HG03025 (cell line): ENCODE measurements at regions not wholly inside any gene's neighbourhood (a gene's known extent, or its start where the extent isn't known, plus 50 kb on each side); places are given as distances from the start of the nearest gene placed in this dataset.

Source experiments
- ATAC-seq: cut with Tn5 transposase; IDR thresholded peaks from one replicate; pipeline ENCODE4 v1.9.1; 2021; ENCODE audit warnings: mild to moderate bottlenecking, moderate library complexity; ENCODE audit not compliant: unreplicated experiment, low FRiP score

DNA sequence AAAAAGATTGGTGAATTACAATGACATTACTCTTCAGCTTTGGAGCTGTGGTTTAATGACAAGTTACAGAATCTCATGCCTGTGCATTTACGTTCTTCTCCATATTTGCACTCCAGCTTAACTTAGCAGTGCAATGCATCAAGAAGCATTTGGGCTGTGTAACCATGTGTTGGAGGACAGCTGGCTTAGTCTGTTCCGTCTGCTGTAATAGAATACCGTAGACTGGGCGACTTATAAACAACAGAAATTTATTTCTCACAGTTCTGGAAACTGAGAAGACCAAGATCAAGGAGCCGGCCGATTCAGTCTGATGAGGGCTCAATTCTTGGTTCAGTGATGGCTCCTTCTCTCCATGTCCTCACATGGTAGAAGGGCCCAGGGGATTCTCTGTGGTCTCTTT lies 943.5 kb downstream of the BCL11B start:
- no peak for ATAC-seq

- ATAC-seq, result no peak
These were observed 937.8 kb downstream of the BCL11B start for GRCh38 chr14:98334186-98334585.

- no peak for ATAC-seq
These were observed 930.8 kb downstream of the BCL11B start for GRCh38 chr14:98341211-98341610.

GRCh38 chr14:98345161-98345560 lies 926.8 kb downstream of the BCL11B start:
- no peak for ATAC-seq

GRCh38 chr14:98347686-98348085 lies 924.3 kb downstream of the BCL11B start:
- ATAC-seq, result no peak

GRCh38 chr14:98348505-98348904 lies 923.5 kb downstream of the BCL11B start:
- no peak for ATAC-seq

- no peak for ATAC-seq
These were observed 921.8 kb downstream of the BCL11B start for GRCh38 chr14:98350213-98350612.

- ATAC-seq, result no peak
These were observed 907.0 kb downstream of the BCL11B start for GRCh38 chr14:98364961-98365360.

DNA sequence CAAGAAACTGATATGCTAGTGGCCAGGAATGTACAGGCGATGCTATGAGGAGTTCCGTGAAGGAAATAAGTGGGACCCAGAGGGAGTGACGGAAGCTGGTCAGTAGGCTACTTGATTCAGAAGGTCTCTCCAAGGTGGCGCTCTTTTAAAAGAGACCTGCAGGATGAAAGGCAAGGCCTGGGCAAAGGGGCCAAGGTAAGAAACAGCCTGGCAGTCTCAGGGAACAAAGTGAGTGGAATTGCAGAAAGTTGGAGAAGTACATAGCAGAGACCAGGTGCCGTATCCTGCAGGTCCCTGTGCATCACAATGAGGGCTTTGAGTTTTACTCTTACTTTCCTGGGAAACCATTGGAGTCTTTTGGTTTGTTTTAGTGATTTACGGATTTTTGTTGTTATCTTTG lies 905.6 kb downstream of the BCL11B start:
- no peak for ATAC-seq

DNA sequence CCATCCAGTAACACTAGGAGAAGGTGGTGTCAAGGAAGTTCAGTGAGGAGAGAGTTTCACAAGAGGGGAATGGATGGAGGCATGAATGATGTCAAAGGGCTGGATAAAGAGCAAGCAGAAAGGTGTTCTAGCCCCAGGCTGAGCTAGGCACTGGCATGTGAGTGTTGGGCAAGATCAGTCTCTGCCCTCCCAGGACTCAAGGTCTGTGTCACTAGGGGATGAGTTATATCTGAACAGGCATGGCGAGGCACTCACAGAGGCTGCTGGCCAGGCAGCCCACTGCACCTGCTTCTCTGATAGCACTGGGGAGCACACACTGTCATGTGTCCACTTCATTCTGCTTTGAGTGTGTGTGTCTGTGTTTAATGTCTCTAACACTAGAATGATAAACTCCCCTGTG lies 903.8 kb downstream of the BCL11B start:
- no peak for ATAC-seq

DNA sequence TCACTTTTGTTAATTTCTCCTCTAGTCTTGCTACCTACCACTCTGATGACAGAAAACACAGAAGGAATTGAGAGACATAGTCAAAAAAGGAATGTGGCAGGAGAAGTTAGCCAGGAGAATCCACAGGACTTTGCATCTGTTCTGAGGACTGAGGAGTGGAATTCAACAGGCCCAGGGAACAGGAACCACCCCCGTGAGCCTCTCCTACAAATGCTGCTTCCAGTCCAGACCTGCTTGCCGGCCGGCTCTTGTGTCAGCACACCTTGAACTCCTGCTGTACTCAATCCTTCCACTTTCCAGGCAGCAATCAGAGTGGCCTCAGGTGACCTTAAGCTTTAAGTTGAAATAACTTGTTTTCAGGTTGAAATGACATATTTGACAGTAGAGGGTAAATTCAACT lies 903.1 kb downstream of the BCL11B start:
- no peak for ATAC-seq

GRCh38 chr14:98369344-98369743 lies 902.7 kb downstream of the BCL11B start:
- ATAC-seq, result no peak

DNA sequence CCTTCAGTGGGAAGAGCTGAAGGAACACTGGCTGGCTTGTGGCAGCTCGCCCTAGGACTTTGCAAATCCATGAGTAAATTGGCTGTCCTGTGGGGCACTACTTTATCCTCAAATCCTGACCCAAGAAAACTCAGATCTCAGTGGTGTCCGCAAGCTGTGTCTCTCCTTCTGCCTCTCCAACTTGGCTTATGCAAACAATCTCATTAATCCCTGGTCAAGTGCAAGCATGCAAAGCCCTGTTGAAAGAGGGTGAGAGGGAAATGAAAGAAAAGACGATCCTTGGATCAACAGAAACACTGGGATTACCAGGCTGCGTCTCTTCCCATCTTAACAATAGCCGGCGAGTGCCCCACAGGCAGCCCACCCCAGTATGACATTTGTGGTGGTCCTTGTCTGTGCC lies 901.6 kb downstream of the BCL11B start:
- ATAC-seq, result no peak

DNA sequence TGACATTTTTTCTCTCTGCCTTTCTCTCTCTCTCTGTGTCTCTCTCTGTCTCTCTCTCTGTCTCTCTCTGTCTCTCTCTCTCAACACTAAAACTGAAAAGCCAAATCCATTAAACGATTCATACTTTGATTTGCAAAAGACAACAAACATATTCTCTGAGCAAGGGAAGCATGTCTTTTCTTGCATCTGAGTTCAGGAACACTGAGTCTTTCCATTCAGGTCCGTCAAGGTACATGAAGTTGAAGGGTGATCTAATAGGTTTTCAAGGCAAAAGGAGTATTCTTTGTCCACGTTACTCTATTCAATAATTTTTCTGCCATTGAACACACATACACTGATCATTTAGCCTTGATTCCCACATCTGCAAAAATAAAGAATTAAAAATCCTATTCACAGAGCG lies 900.9 kb downstream of the BCL11B start:
- no peak for ATAC-seq

- ATAC-seq, result no peak
These were observed 897.9 kb downstream of the BCL11B start for GRCh38 chr14:98374136-98374535.

DNA sequence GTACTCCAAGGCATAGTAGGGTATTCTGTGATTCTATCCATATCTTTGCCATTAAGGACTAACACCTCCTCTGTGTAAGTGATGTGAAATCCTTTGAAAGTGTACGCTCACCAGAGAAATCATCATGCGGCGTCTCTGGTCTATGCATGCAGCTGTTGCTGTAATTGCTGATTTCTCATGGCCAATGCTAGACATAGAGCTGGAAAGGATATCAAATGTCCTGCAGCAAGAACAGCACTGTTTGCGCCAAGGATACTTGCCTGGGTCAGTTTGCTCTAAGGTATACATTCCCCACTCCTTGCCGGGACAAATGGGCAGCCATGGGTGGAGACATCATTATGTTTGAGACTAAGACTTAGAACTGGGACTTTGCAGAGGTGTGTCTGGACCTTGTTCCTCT lies 896.4 kb downstream of the BCL11B start:
- no peak for ATAC-seq

GRCh38 chr14:98379830-98380229 lies 892.2 kb downstream of the BCL11B start:
- ATAC-seq, result no peak

DNA sequence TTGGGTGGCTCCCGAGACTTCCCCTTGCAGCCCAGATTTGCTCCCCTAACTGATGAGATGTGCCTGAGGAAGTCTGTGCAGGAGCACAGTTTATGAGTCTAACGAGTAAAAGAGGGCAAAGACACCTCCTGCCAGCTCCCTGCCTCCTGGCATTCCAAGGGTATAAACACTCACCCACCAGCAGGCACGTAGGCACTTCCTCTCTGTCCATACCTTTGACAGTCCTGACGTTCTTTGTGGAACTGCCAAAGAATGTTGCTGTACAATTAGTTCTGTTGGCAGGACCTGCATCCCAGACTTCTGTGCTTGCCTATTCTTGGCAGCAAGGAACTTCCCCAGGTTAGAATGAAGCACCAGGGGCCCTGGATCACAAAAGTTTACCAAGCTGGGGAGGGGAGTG lies 889.3 kb downstream of the BCL11B start:
- ATAC-seq, result no peak

DNA sequence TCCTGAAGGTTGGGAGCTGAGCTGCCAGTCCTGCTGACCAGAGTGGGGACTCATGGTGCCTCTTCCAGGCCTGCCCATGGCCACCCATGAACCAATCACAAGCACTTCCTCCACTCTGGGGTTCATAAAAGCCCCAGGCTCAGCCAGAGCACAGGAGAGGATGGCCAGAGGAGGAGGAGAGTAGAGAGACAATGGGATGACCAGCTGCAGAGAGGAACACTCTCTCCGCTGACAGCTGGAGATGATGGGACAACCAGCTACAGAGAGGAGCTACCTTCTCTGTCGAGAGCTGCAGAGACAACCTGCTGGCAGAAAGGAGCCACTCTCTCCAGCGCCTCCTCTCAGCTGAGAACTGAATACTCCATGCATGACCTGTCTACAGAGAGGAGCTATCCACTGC lies 886.1 kb downstream of the BCL11B start:
- no peak for ATAC-seq

- no peak for ATAC-seq
These were observed 880.9 kb downstream of the BCL11B start for GRCh38 chr14:98391061-98391460.

- ATAC-seq, result no peak
These were observed 878.5 kb downstream of the BCL11B start for GRCh38 chr14:98393527-98393926.

DNA sequence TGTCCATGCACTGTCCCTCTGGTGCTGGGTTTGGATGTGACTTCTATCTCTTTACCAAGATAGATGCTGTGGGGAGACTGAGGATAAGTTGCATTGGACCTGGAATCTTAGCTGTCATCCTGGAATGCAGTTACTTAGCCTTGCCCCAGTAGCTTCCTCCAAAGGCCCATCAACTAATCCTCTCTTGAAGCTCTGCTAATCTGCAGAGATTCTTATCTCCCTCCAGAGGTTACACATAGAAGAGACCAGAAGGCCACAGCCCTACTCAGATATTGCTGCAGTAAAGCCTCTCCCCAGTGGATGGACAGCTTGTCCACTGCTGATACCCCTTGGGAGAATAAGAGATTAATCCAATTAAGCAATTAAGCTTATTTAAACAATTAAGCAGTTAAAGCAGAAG lies 867.2 kb downstream of the BCL11B start:
- no peak for ATAC-seq

DNA sequence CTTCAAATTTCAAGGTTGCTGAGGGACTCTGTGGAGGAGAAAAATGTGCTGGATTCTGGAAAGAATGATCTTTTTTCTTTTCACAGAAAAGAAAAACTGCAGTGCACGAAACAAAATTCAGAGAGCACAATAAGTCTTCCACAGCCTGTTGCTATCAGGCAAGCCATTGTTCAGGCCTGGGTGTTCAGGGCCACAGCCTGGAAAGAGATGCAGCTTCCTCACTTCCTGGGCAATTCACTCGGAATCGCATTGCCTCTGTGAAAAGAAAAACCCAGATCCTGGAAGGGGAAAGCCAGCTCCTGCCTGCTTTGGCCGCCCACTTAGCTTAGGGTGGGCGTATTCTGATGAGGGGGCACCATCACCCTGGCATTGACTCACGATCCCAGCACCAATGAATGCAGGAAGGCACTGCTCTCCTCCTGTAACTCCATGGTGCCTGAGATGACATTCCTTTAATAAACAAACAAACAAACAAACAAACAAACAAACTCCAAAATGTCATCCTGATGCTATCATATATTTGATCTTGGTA lies 863.9 kb downstream of the BCL11B start:
- ATAC-seq, result no peak
